Stimulated activated CD4-positive, alpha-beta T cell treated with anti-CD3 and anti-CD28 coated beads, TNF-alpha, amount 100 ng/mL, for 24 hours (primary cell): ENCODE measurements at regions not wholly inside any gene's neighbourhood (a gene's known extent, or its start where the extent isn't known, plus 50 kb on each side); places are given as distances from the start of the nearest gene placed in this dataset.

ENCODE experiments used
- DNase-seq, 3 experiments: peaks; one replicate each; pipeline ENCODE4 v3.0.0-alpha.2; 2020; ENCODE audit warnings: low read depth in 3 of 3

- no peak for DNase-seq
Measured at GRCh38 chr2:16155766-16156165, 215.4 kb downstream of the MYCN start.

GRCh38 chr2:16155366-16155765 lies 215.0 kb downstream of the MYCN start:
- no peak for DNase-seq

- DNase-seq, result no peak
Measured at GRCh38 chr2:16154501-16155280, 214.3 kb downstream of the MYCN start.

- no peak for DNase-seq
Measured at GRCh38 chr2:16154061-16154460, 213.7 kb downstream of the MYCN start.

GRCh38 chr2:16153754-16154035 lies 213.3 kb downstream of the MYCN start:
- no peak for DNase-seq

GRCh38 chr2:16152928-16153753 lies 212.8 kb downstream of the MYCN start:
- no peak for DNase-seq

GRCh38 chr2:16152071-16152927 lies 211.9 kb downstream of the MYCN start:
- DNase-seq, result no peak

- DNase-seq, result no peak
Measured at GRCh38 chr2:16151651-16152050, 211.3 kb downstream of the MYCN start.

- no peak for DNase-seq
Measured at GRCh38 chr2:16151281-16151570, 210.9 kb downstream of the MYCN start.

GRCh38 chr2:16150456-16151280 lies 210.3 kb downstream of the MYCN start:
- DNase-seq, result no peak

GRCh38 chr2:16149349-16150243 lies 209.2 kb downstream of the MYCN start:
- DNase-seq, result no peak

- DNase-seq, result no peak
Measured at GRCh38 chr2:16148632-16149348, 208.4 kb downstream of the MYCN start.

GRCh38 chr2:16142383-16143361 lies 202.3 kb downstream of the MYCN start:
- no peak for DNase-seq

- DNase-seq, result no peak
Measured at GRCh38 chr2:16141641-16141921, 201.2 kb downstream of the MYCN start.

GRCh38 chr2:16140771-16141640 lies 200.7 kb downstream of the MYCN start:
- DNase-seq, result no peak

GRCh38 chr2:16139663-16140615 lies 199.6 kb downstream of the MYCN start:
- no peak for DNase-seq
